ENCODE measurements at regions not wholly inside any gene's neighbourhood (a gene's known extent, or its start where the extent isn't known, plus 50 kb on each side); places are given as distances from the start of the nearest gene placed in this dataset.

DNA sequence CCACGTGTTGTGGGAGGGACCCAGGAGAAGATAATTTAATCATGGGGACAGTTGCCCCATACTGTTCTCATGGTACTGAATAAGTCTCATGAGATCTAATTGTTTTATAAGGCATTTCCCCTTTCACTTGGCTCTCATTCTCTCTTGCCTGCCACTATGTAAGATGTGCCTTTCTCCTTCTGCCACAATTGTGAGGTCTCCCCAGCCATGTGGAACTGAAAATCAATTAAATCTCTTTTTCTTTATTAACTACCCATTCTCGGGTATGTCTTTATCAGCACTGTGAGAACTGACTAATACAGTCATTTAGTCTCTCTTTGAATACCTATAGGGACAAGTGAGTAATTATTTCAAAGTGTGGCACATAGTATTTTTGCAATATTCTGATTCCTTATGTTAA lies 269.2 kb upstream of the SMARCA2 start:
- Histone ChIP-seq H3K9me3 (peaks cover 7% of the 10 kb centered on the region; the same call in 1 of the 2 replicates), H3K27me3 (no peaks in the 10 kb centered on the region), H3K4me3 (no peak overlapping the region), H3K9ac (no peak overlapping the region), H4K20me1 (no peaks in the 10 kb centered on the region), H3K4me2 (no peak overlapping the region), H3K36me3 (no peaks in the 10 kb centered on the region), H3K4me1 (no peaks in the 10 kb centered on the region), H3K27ac (no peak overlapping the region)
- TF ChIP-seq Cebpa-rat (IDR thresholded peaks at IDR 0.05), result no peak

DNA sequence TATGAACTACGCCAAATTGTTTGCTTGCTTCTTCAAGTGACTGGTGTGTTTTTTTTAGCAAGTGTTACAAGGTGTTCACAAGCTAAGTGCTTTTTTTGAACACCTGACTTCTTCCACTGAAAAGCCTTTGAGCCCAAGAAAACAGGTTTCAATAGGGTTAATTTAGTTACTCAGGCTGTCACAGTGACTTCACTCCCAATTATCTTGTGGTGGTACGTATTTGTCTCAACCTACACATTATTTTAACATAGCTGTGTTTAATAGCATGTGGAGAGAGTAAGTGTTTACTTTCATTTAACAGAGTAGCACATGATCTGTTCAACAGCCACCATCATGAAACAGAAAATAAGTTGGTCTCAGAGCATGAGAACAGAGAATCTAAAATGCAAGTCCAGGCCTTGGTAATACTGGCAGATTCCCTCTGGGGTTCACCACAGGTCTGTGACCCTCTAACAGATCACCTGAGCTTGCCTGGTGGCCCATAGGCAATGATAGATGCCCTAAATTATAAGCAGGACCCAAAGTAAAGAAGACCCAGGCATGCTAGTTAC lies 267.7 kb upstream of the SMARCA2 start:
- H3K4me2 ChIP-seq, result no peak overlapping the region
- H3K27me3 ChIP-seq, result no peaks in the 10 kb centered on the region
- no peak for TF ChIP-seq Cebpa-rat (IDR thresholded peaks at IDR 0.05)
- H3K9ac ChIP-seq, result no peak overlapping the region
- H3K9me3 ChIP-seq, result peaks cover 7% of the 10 kb centered on the region; the same call in 1 of the 2 replicates
- H3K27ac ChIP-seq, result no peak overlapping the region
- no peaks in the 10 kb centered on the region for H4K20me1 ChIP-seq
- no peaks in the 10 kb centered on the region for H3K36me3 ChIP-seq
- H3K4me1 ChIP-seq, result no peaks in the 10 kb centered on the region
- no peak overlapping the region for H3K4me3 ChIP-seq

DNA sequence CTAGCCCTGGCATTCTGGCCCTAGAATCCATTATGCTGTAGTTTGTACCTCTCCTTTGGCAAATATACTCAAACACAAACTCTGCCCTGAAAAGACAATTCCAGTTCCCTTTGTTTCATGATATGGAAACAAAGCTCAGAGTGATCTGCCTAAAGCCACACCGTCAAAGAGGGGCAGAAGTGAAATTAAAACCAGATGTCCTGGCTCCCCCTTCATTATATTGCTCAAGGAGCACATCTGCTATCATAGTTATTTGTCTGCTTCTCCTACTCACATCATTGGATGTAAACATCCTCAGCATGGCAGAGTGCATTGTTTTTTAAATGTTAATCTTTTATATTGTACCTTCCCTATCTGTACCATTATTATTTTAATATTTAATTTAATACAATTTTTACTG lies 266.7 kb upstream of the SMARCA2 start:
- peaks cover 7% of the 10 kb centered on the region; the same call in 1 of the 2 replicates for H3K9me3 ChIP-seq
- H4K20me1 ChIP-seq, result no peaks in the 10 kb centered on the region
- no peaks in the 10 kb centered on the region for H3K27me3 ChIP-seq
- H3K36me3 ChIP-seq, result no peaks in the 10 kb centered on the region
- H3K9ac ChIP-seq, result no peak overlapping the region
- no peak overlapping the region for H3K4me3 ChIP-seq
- no peak overlapping the region for H3K4me2 ChIP-seq
- no peak overlapping the region for H3K27ac ChIP-seq
- TF ChIP-seq Cebpa-rat (IDR thresholded peaks at IDR 0.05), result no peak
- no peaks in the 10 kb centered on the region for H3K4me1 ChIP-seq

DNA sequence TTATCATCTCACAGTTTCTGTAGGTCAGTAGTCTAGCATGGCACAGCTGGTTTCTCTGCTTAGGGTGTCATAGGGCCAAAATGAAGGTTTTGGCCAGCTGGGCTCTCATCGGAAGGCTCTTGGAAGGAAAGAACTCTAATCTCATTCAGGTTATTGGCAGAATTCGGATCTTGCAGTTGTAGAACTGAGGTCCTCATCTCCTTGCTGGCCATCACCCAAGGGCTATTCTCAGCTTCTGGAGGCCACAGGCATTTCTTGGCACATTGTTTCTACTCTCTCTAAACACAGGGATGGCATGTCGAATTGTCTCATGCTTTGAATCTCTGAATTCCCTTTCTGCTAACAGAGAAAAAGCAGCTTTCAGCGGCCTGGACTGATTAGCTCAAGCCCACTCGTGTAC lies 258.0 kb upstream of the SMARCA2 start:
- no peak for TF ChIP-seq Cebpa-rat (IDR thresholded peaks at IDR 0.05)
- no peaks in the 10 kb centered on the region for H3K36me3 ChIP-seq

DNA sequence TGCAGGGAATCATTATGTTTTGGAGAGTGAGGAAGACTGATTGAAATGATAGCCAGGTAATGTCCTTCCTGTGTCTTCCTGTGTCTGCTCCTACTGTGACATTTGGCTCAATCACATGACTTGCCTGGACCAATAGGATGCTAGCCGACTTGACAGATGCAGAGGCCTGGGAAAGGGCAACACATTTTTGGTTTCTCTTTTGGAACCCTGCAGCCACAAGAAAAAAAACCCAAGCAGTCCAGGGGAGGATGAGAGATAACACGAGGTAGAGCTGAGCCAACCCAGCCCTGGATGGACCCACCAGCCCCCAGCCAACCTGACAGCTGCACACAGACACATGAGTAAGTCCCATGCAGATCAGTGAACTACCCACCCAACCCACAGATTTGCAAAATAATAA lies 256.1 kb upstream of the SMARCA2 start:
- Histone ChIP-seq H4K20me1 (no peaks in the 10 kb centered on the region), H3K27me3 (no peaks in the 10 kb centered on the region), H3K36me3 (no peaks in the 10 kb centered on the region), H3K27ac (no peak overlapping the region), H3K4me3 (no peak overlapping the region), H3K4me2 (no peak overlapping the region), H3K9ac (no peak overlapping the region), H3K4me1 (no peaks in the 10 kb centered on the region), H3K9me3 (no peaks in the 10 kb centered on the region)
- no peak for TF ChIP-seq Cebpa-rat (IDR thresholded peaks at IDR 0.05)

More for the DNA sequence above, 258.0 kb upstream of the SMARCA2 start:
- Histone ChIP-seq H3K27ac (no peak overlapping the region), H3K27me3 (no peaks in the 10 kb centered on the region), H3K9ac (no peak overlapping the region), H3K4me2 (no peak overlapping the region), H3K9me3 (no peaks in the 10 kb centered on the region), H3K4me3 (no peak overlapping the region), H3K4me1 (no peaks in the 10 kb centered on the region), H4K20me1 (no peaks in the 10 kb centered on the region)

DNA sequence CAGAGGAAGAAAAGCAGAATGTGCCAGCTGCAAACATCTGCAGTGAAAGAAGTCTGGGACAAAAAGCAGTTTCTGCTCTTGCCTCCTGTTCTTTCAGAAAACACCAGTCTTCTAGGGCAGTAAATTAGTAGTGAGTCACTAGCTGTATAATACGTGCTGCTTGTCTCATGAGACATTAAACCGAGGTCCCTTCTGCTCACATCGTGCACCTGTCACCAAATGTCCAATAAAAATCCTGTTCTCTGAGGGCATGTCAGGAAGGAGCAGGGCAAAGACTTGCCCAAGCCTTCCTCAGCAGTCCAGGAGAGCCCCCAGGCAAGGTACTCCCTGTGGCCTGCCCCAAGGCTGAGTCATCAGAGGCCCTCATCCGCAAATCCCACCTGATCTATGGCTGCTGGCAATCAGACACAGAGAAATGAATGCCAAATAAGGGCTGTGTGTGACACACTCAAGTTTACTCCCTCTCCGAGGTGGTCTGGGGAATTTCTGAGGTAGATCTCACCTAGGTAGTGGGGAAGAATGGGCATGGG lies 255.3 kb upstream of the SMARCA2 start:
- Histone ChIP-seq H3K4me1 (no peaks in the 10 kb centered on the region), H3K27me3 (no peaks in the 10 kb centered on the region), H3K27ac (no peak overlapping the region), H3K9me3 (no peaks in the 10 kb centered on the region), H4K20me1 (no peaks in the 10 kb centered on the region), H3K36me3 (no peaks in the 10 kb centered on the region), H3K9ac (no peak overlapping the region), H3K4me3 (no peak overlapping the region), H3K4me2 (no peak overlapping the region)
- no peak for TF ChIP-seq Cebpa-rat (IDR thresholded peaks at IDR 0.05)

DNA sequence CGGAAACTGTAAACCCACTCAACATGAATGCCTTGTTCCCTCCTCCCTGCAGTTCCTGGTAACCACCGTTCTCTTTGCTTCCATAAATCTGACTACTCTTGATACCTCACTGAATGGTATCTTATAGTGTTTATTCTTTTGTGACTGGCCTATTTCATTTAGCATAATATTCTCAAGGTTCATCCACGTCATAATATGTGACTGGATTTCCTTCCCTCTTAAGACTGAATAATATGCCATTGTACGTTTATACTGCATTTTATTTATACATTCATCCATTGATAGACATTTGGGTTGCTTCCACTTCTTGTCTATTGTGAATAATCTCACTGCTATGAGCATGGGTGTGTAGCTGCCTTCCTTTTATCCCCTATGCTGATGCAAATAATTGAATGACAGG lies 253.3 kb upstream of the SMARCA2 start:
- H3K4me1 ChIP-seq, result no peaks in the 10 kb centered on the region
- no peaks in the 10 kb centered on the region for H3K27me3 ChIP-seq
- no peak overlapping the region for H3K4me3 ChIP-seq
- no peaks in the 10 kb centered on the region for H4K20me1 ChIP-seq
- H3K9ac ChIP-seq, result no peak overlapping the region
- H3K36me3 ChIP-seq, result no peaks in the 10 kb centered on the region
- no peaks in the 10 kb centered on the region for H3K9me3 ChIP-seq
- TF ChIP-seq Cebpa-rat (IDR thresholded peaks at IDR 0.05), result no peak
- no peak overlapping the region for H3K4me2 ChIP-seq
- no peak overlapping the region for H3K27ac ChIP-seq

DNA sequence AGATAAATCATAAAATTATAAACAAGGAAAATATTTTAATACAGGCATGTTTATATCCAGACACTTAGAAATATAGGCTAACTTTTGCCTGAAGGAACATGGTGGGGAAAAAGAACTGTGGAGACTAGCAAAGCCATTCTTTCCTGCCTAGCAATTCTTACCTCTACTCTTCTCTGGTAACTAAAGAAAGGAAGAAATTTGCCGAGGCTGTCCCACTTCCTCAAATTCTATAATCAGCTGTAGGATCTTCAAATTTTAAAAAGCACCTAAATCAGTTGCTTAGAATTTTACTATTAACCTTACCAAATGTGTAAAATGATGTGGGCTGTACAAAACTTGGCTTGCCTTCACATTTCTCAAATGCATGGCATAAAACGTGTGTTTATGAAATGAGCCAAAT lies 249.1 kb upstream of the SMARCA2 start:
- Histone ChIP-seq H3K9me3 (no peaks in the 10 kb centered on the region), H3K4me1 (no peaks in the 10 kb centered on the region), H4K20me1 (no peaks in the 10 kb centered on the region), H3K4me2 (no peak overlapping the region), H3K27ac (no peak overlapping the region), H3K4me3 (no peak overlapping the region), H3K27me3 (no peaks in the 10 kb centered on the region), H3K36me3 (no peaks in the 10 kb centered on the region), H3K9ac (no peak overlapping the region)
- no peak for TF ChIP-seq Cebpa-rat (IDR thresholded peaks at IDR 0.05)

DNA sequence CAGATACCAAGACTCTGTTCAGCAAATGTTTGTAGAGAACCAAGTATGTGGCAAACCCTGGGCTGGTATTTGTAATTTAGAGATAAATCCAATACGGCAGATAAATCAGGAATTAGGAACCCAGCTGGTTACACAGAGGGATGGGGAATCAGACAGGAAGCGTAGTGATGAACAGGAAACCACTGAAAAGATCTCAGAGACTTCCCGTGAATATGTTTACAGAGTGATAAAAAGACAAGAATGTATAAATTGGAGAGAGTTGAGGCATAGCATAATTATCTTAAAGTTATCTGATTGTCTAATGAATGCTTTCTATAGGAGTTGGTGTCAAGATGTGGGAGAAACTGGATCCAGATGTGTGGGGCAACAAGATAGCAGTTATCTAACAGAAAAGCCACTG lies 246.6 kb upstream of the SMARCA2 start:
- H3K36me3 ChIP-seq, result no peaks in the 10 kb centered on the region
- H3K4me2 ChIP-seq, result peak overlapping the region; percentile 5; the same call in 1 of the 2 replicates
- TF ChIP-seq Cebpa-rat (IDR thresholded peaks at IDR 0.05), result no peak
- H3K9ac ChIP-seq, result no peak overlapping the region
- H3K27ac ChIP-seq, result no peak overlapping the region
- no peaks in the 10 kb centered on the region for H3K27me3 ChIP-seq
- H4K20me1 ChIP-seq, result no peaks in the 10 kb centered on the region
- no peaks in the 10 kb centered on the region for H3K4me1 ChIP-seq
- no peak overlapping the region for H3K4me3 ChIP-seq
- no peaks in the 10 kb centered on the region for H3K9me3 ChIP-seq

DNA sequence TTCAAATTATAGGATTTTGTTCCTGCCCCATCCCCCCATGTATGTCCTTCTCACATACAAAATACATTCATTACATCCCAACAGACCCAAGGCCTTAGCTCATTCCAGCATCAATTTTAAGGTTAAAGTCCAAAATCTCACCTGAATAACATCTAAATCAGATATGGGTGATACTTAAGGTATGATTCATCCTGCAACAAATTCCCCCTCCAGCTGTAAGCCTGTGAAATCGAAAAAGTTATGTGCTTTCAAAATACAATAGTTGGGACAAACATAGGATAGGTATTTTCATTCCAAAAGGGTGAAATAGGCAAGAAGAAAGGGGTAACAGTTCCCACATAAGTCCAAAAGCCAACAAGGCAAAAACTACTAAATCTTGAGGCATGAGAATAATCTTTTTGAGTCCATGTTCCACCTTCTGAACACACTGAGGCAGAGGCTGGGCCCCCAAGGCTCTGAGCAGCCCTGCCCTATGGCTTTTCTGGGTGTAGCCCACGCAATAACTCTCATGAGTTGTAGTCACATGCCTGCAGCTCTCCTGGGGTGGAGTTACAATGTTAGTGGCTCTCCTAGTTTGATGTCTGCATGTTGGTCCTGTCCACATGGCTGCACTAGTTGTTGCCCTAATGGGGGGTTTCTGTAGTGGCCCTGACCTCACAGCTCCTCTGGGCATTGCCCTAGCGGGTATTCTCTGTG lies 243.9 kb upstream of the SMARCA2 start:
- H3K4me3 ChIP-seq, result no peak overlapping the region
- TF ChIP-seq Cebpa-rat (IDR thresholded peaks at IDR 0.05), result no peak
- H3K27ac ChIP-seq, result no peak overlapping the region
- no peaks in the 10 kb centered on the region for H3K4me1 ChIP-seq
- no peaks in the 10 kb centered on the region for H3K36me3 ChIP-seq
- H3K9ac ChIP-seq, result no peak overlapping the region
- no peaks in the 10 kb centered on the region for H3K27me3 ChIP-seq
- H3K4me2 ChIP-seq, result no peak overlapping the region
- H3K9me3 ChIP-seq, result no peaks in the 10 kb centered on the region
- H4K20me1 ChIP-seq, result no peaks in the 10 kb centered on the region
